HepG2 (cell line): ENCODE measurements at regions not wholly inside any gene's neighbourhood (a gene's known extent, or its start where the extent isn't known, plus 50 kb on each side); places are given as distances from the start of the nearest gene placed in this dataset.

Experiments
- ATAC-seq: fragments of 200-7000 bp; cut with Tn5 transposase; 3 replicates; pipeline ENCODE4 v1.9.1; 2020; ENCODE audit warnings: mild to moderate bottlenecking, moderate library complexity
- BruUV-seq: library from RNA; stranded (reverse); fragments of 400-500 nt; replicated peaks from 2 replicates; lab custom pipeline; 2021; lab: Mats Ljungman, UMichigan
- CTCF ChIA-PET: fragments of 300-600 bp; formaldehyde crosslinking; extraction: SDS; loops from one replicate; lab custom pipeline; 2021; ENCODE audit warnings: low total read pairs, inconsistent platforms, low intra/inter-chr PET ratio; lab: Yijun Ruan, JAX
- POLR2A ChIA-PET: fragments of 350-600 bp; sonication (Branson Sonifier 250); formaldehyde crosslinking; loops from one replicate; lab custom pipeline; 2020; ENCODE audit warnings: antibody characterized with exemption, inconsistent platforms; lab: Yijun Ruan, JAX
- DNase-seq: peaks from one replicate; pipeline ENCODE4 v3.0.0-alpha.2; 2015; ENCODE audit warnings: low spot score
- FAIRE-seq: peaks from 3 replicates; lab custom pipeline; 2011; peaks lifted over from hg19 to GRCh38; lab: Jason Lieb, UNC
- H2AFZ ChIP-seq: one replicate; pipeline ENCODE4 v1.6.1; 2011; ENCODE audit warnings: low read length, inconsistent platforms
- H3K27ac ChIP-seq: fragments of 300-600 bp; 3 replicates; pipeline ENCODE4 v1.8.0; 2011; ENCODE audit warnings: mixed run types, mild to moderate bottlenecking, mixed read lengths, low read length, inconsistent platforms; ENCODE audit not compliant: insufficient read depth; ENCODE audit errors: extremely low read length
- H3K27me3 ChIP-seq, 2 experiments: fragments of 200-600 bp in 1 of 2; 2 replicates in 1 of 2; 3 replicates in 1 of 2; pipeline versions ENCODE4 v1.6.0 to v1.8.0; 2011; ENCODE audit warnings: low read length in 2 of 2, mild to moderate bottlenecking in 2 of 2, moderate library complexity in 2 of 2, inconsistent platforms in 1 of 2; ENCODE audit not compliant: insufficient read depth in 2 of 2, control insufficient read depth in 1 of 2
- H3K36me3 ChIP-seq, 2 experiments: fragments of 200-600 bp in 1 of 2; replicated peaks in 1 of 2; 2 replicates in 1 of 2; 3 replicates in 1 of 2; pipeline versions ENCODE4 v1.5.1 to v1.8.0; 2011; ENCODE audit warnings: low read length in 2 of 2, inconsistent platforms in 1 of 2; ENCODE audit not compliant: insufficient read depth in 2 of 2, control insufficient read depth in 1 of 2
- H3K4me1 ChIP-seq: 2 replicates; pipeline ENCODE4 v1.5.1; 2012; ENCODE audit warnings: low read length, inconsistent platforms; ENCODE audit not compliant: insufficient read depth
- H3K4me2 ChIP-seq: 2 replicates; pipeline ENCODE4 v1.6.0; 2011; ENCODE audit warnings: low read depth, low read length, inconsistent platforms
- H3K4me3 ChIP-seq, 3 experiments: fragments of 200-600 bp in 1 of 3; sonication (generic), shearing (Covaris generic) in 1 of 3; replicated peaks in 1 of 3; 2 replicates each; pipeline ENCODE4 v1.5.1; 2011 to 2016; ENCODE audit warnings: low read length in 3 of 3, inconsistent platforms in 2 of 3, low read depth in 2 of 3, mild to moderate bottlenecking in 2 of 3, control low read depth in 1 of 3, mixed read lengths in 1 of 3; ENCODE audit not compliant: insufficient read depth in 1 of 3
- H3K79me2 ChIP-seq: one replicate; pipeline ENCODE4 v1.6.1; 2011; ENCODE audit warnings: low read length, inconsistent platforms; ENCODE audit not compliant: insufficient read depth
- H3K9ac ChIP-seq: 2 replicates; pipeline ENCODE4 v1.6.0; 2011; ENCODE audit warnings: mild to moderate bottlenecking, low read depth, low read length, inconsistent platforms; ENCODE audit not compliant: insufficient read depth
- H3K9me3 ChIP-seq: 2 replicates; pipeline ENCODE4 v1.5.1; 2012; ENCODE audit warnings: mild to moderate bottlenecking, low read length
- H4K20me1 ChIP-seq: 2 replicates; pipeline ENCODE4 v1.6.0; 2011; ENCODE audit warnings: inconsistent platforms, mild to moderate bottlenecking, low read length, moderate library complexity; ENCODE audit not compliant: insufficient read depth
- JDP2 ChIP-seq: sonication (generic); formaldehyde crosslinking; IDR thresholded peaks from 2 replicates; pipeline ENCODE4 v1.8.1; 2022; ENCODE audit warnings: missing genetic modification reagents, borderline replicate concordance
- LCORL ChIP-seq, 2 experiments: fragments of 450-650 bp in 1 of 2; sonication (generic) in 1 of 2; formaldehyde crosslinking in 1 of 2; IDR thresholded peaks; 2 replicates each; pipeline versions ENCODE4 v1.5.0 to v1.6.1; 2017 to 2020; ENCODE audit warnings: antibody characterized with exemption in 1 of 2, missing genetic modification reagents in 1 of 2
- MAFK ChIP-seq, 2 experiments: IDR thresholded peaks in 1 of 2; conservative IDR thresholded peaks in 1 of 2; 2 replicates each; pipeline ENCODE4 v1.6.1; 2011; ENCODE audit warnings: improper control_type of control experiment in 2 of 2, low read length in 2 of 2
- PCBP2 ChIP-seq: fragments of 200-400 bp; formaldehyde crosslinking; optimal IDR thresholded peaks from 2 replicates; pipeline ENCODE3; 2018; ENCODE audit warnings: low read length, low read depth; ENCODE audit not compliant: poor library complexity, severe bottlenecking
- POLR2G ChIP-seq: fragments of 200-400 bp; formaldehyde crosslinking; IDR thresholded peaks from 2 replicates; pipeline ENCODE4 v1.6.1; 2018; ENCODE audit warnings: mild to moderate bottlenecking, low read depth, low read length, moderate library complexity
- SATB2 ChIP-seq: sonication (generic); formaldehyde crosslinking; IDR thresholded peaks from 2 replicates; pipeline ENCODE4 v1.5.0; 2020; ENCODE audit warnings: missing genetic modification reagents
- ZFP36L2 ChIP-seq: sonication (generic); formaldehyde crosslinking; IDR thresholded peaks from 2 replicates; pipeline ENCODE4 v1.4.0; 2020; ENCODE audit warnings: missing genetic modification reagents
- ZNF563 ChIP-seq: sonication (generic); formaldehyde crosslinking; IDR thresholded peaks from 2 replicates; pipeline ENCODE4 v1.8.0; 2022; ENCODE audit warnings: mild to moderate bottlenecking, moderate library complexity, missing genetic modification reagents
- ZNF644 ChIP-seq: IDR thresholded peaks from 2 replicates; pipeline ENCODE4 v1.6.1; 2016; ENCODE audit warnings: low read depth
- ZNF792 ChIP-seq: IDR thresholded peaks from 2 replicates; pipeline ENCODE4 v1.6.1; 2016
- WGBS: methylation state at CpG from one replicate; pipeline ENCODE4 v1.1.6; 2017; ENCODE audit warnings: low lambda C conversion rate; 5-methylcytosine and 5-hydroxymethylcytosine counted together
- in situ Hi-C: cut with HindIII; loops from 2 replicates; pipeline ENCODE4 v1.10.0; 2017; ENCODE audit warnings: low pct_unique_long_range_greater_than_20kb; ENCODE audit not compliant: extremely low pct_ligation_motif_present
- intact Hi-C: fragments of 100-400 bp; cut with micrococcal nuclease; formaldehyde crosslinking; loops from one replicate; pipeline ENCODE4 v1.10.0; 2022; ENCODE audit not compliant: unreplicated experiment
- TF ChIP-seq, protein P1 (sequence below): sonication (generic); formaldehyde crosslinking; IDR thresholded peaks from 2 replicates; pipeline ENCODE4 v1.5.0; 2020; ENCODE audit warnings: mild to moderate bottlenecking, missing genetic modification reagents, borderline replicate concordance
- TF ChIP-seq, protein P2 (sequence below): sonication (generic); formaldehyde crosslinking; IDR thresholded peaks from 2 replicates; pipeline ENCODE4 v1.9.0; 2021; ENCODE audit warnings: missing genetic modification reagents, borderline replicate concordance

- no peak overlapping the region for H3K9ac ChIP-seq
- H4K20me1 ChIP-seq = no peaks in the 10 kb centered on the region
- in situ Hi-C loops = no loop called here
- no peak overlapping the region for H3K4me3 ChIP-seq
- no peak for FAIRE-seq
- no peak for ATAC-seq
- no peak for DNase-seq
- H3K4me2 ChIP-seq = no peak overlapping the region
- no peaks in the 10 kb centered on the region for H3K9me3 ChIP-seq
- ChIA-PET POLR2A (no interaction called here), CTCF (no interaction called here)
- no peaks in the 10 kb centered on the region for H3K79me2 ChIP-seq
- H3K27ac ChIP-seq = no peak overlapping the region
- TF ChIP-seq ZFP36L2 (CRISPR knock-in tag) (no peak), MAFK (conservative IDR thresholded peaks at IDR 0.05 in 1 of 2, IDR thresholded peaks at IDR 0.05 in 1 of 2; ENCODE audit: low read length in 2 of 2) (peak in 1 of 2 experiments; percentile 39; a peak in 1 of 4 replicates)
- H2AFZ ChIP-seq = no peak overlapping the region
- BruUV-seq = no TSS peak
- intact Hi-C loops = no loop called here
- no peaks in the 10 kb centered on the region for H3K27me3 ChIP-seq
- no peaks in the 10 kb centered on the region for H3K4me1 ChIP-seq
- peaks cover 3 to 7% of the 10 kb centered on the region in 2 experiments; a peak in 4 of 5 replicates for H3K36me3 ChIP-seq
- WGBS = 96% methylated on average over 4 of the region's 4 CpGs
Measured at GRCh38 chr7:32679192-32679591, 183.9 kb downstream of the AVL9 start.

DNA sequence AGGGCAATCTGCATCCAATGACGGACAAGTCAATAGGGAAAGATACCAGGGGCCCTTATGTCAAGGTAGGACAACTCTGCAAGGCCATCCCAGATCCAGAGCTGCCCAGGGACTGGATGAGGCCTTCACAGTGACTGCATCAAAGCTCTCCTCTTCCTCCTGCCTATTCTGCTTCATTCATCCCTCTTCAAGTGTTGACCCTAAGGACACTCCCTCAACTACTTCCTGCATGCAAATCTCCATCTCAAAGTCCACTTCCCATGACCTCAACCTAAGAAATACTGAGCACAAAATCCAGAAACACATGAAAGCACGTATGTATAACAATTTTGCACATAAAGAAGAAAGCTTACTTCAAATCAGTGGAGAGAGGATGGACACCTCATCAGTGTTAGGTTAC lies 182.3 kb downstream of the AVL9 start:
- Histone ChIP-seq H3K9me3 (no peaks in the 10 kb centered on the region), H3K27ac (no peak overlapping the region), H3K4me2 (no peak overlapping the region), H3K79me2 (no peaks in the 10 kb centered on the region), H3K4me3 (no peak overlapping the region), H2AFZ (no peak overlapping the region), H3K36me3 (peaks cover 3 to 7% of the 10 kb centered on the region in 2 experiments; a peak in 4 of 5 replicates), H3K4me1 (peaks cover 13% of the 10 kb centered on the region), H4K20me1 (no peaks in the 10 kb centered on the region), H3K27me3 (no peaks in the 10 kb centered on the region), H3K9ac (no peak overlapping the region)
- ATAC-seq (no peak), FAIRE-seq (no peak), DNase-seq (no peak)
- POLR2A ChIA-PET = no interaction called here
- in situ Hi-C loops (no loop called here), intact Hi-C loops (no loop called here)
- no TSS peak for BruUV-seq
- CTCF ChIA-PET = no interaction called here
- 100% methylated on average over 1 of the region's 2 CpGs for WGBS
- TF ChIP-seq, protein P1, sequence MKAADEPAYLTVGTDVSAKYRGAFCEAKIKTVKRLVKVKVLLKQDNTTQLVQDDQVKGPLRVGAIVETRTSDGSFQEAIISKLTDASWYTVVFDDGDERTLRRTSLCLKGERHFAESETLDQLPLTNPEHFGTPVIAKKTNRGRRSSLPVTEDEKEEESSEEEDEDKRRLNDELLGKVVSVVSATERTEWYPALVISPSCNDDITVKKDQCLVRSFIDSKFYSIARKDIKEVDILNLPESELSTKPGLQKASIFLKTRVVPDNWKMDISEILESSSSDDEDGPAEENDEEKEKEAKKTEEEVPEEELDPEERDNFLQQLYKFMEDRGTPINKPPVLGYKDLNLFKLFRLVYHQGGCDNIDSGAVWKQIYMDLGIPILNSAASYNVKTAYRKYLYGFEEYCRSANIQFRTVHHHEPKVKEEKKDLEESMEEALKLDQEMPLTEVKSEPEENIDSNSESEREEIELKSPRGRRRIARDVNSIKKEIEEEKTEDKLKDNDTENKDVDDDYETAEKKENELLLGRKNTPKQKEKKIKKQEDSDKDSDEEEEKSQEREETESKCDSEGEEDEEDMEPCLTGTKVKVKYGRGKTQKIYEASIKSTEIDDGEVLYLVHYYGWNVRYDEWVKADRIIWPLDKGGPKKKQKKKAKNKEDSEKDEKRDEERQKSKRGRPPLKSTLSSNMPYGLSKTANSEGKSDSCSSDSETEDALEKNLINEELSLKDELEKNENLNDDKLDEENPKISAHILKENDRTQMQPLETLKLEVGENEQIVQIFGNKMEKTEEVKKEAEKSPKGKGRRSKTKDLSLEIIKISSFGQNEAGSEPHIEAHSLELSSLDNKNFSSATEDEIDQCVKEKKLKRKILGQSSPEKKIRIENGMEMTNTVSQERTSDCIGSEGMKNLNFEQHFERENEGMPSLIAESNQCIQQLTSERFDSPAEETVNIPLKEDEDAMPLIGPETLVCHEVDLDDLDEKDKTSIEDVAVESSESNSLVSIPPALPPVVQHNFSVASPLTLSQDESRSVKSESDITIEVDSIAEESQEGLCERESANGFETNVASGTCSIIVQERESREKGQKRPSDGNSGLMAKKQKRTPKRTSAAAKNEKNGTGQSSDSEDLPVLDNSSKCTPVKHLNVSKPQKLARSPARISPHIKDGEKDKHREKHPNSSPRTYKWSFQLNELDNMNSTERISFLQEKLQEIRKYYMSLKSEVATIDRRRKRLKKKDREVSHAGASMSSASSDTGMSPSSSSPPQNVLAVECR (CRISPR knock-in tag) = no peak
- TF ChIP-seq ZNF563 (CRISPR knock-in tag) = no peak
- no peak for TF ChIP-seq JDP2 (CRISPR knock-in tag)
- no peak for TF ChIP-seq PCBP2
- TF ChIP-seq, protein P2, sequence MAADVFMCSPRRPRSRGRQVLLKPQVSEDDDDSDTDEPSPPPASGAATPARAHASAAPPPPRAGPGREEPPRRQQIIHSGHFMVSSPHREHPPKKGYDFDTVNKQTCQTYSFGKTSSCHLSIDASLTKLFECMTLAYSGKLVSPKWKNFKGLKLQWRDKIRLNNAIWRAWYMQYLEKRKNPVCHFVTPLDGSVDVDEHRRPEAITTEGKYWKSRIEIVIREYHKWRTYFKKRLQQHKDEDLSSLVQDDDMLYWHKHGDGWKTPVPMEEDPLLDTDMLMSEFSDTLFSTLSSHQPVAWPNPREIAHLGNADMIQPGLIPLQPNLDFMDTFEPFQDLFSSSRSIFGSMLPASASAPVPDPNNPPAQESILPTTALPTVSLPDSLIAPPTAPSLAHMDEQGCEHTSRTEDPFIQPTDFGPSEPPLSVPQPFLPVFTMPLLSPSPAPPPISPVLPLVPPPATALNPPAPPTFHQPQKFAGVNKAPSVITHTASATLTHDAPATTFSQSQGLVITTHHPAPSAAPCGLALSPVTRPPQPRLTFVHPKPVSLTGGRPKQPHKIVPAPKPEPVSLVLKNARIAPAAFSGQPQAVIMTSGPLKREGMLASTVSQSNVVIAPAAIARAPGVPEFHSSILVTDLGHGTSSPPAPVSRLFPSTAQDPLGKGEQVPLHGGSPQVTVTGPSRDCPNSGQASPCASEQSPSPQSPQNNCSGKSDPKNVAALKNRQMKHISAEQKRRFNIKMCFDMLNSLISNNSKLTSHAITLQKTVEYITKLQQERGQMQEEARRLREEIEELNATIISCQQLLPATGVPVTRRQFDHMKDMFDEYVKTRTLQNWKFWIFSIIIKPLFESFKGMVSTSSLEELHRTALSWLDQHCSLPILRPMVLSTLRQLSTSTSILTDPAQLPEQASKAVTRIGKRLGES (CRISPR knock-in tag) = no peak
- TF ChIP-seq POLR2G = no peak
- no peak for TF ChIP-seq ZNF792 (CRISPR knock-in tag)
- no peak for TF ChIP-seq LCORL (IDR thresholded peaks at IDR 0.05)
- TF ChIP-seq LCORL (CRISPR knock-in tag; IDR thresholded peaks at IDR 0.05) = no peak
- no peak for TF ChIP-seq ZNF644 (CRISPR knock-in tag)
- TF ChIP-seq SATB2 = no peak
